ENCODE measurements at regions not wholly inside any gene's neighbourhood (a gene's known extent, or its start where the extent isn't known, plus 50 kb on each side); places are given as distances from the start of the nearest gene placed in this dataset.

DNA sequence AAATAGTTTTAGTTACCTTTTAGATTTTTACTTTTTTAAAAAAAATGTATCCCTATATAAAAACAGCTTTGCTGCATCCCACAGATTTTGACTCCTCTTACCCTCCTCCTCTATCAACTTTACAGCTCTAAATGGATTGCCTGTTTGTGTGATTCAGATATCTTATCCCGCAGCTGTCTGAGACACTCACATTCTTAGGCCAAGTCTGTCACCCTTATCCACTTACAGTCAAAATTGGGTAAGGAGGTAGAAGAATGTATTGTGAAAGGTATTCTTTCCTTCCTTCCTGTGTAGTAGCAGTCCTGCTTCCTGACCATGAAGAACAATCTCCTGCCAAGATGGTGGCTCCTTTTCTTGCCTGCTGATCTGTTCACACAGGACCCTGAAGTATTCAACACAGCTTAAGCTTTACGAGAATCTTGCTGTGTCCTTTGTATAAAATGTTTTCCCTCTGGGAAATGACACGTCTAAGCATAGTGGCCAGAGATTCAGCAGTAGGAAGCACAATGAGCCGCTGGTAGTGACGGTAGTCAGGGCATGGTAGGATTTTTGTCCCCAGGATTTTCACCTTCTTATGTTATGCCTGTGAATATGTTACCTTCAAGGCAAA, 67.7 kb upstream of the ST8SIA4 start:
- H3K27me3 Mint-ChIP-seq (ENCODE audit: insufficient read depth, low read depth, poor library complexity), result no peaks in the 10 kb centered on the region

More for the DNA sequence above, 67.7 kb upstream of the ST8SIA4 start:
- Histone ChIP-seq H3K79me2 (replicated peaks; ENCODE audit: insufficient read depth) (no peaks in the 10 kb centered on the region), H3K36me3 (ENCODE audit: insufficient read depth) (no peaks in the 10 kb centered on the region), H3F3A (replicated peaks; ENCODE audit: low read depth) (no peaks in the 10 kb centered on the region), H3K27ac (ENCODE audit: low read depth) (no peak overlapping the region), H2AFZ (peak overlapping the region; percentile 76), H4K20me1 (replicated peaks; ENCODE audit: insufficient read depth) (no peaks in the 10 kb centered on the region), H3K4me2 (no peak overlapping the region), H3K4me1 (ENCODE audit: insufficient read depth) (no peaks in the 10 kb centered on the region), H3K9me2 (ENCODE audit: insufficient read depth) (no peaks in the 10 kb centered on the region), H3K4me3 (no peak overlapping the region), H3K27me3 (ENCODE audit: insufficient read depth) (no peaks in the 10 kb centered on the region)
- Mint-ChIP-seq H3K4me3 (no peak overlapping the region), H3K4me1 (no peaks in the 10 kb centered on the region), H3K9me3 (no peaks in the 10 kb centered on the region), H3K36me3 (ENCODE audit: low read depth) (no peaks in the 10 kb centered on the region), H3K27ac (no peak overlapping the region)
- ATAC-seq (no peak), DNase-seq (ENCODE audit: low spot score) (no peak)
- TF ChIP-seq, protein P1, sequence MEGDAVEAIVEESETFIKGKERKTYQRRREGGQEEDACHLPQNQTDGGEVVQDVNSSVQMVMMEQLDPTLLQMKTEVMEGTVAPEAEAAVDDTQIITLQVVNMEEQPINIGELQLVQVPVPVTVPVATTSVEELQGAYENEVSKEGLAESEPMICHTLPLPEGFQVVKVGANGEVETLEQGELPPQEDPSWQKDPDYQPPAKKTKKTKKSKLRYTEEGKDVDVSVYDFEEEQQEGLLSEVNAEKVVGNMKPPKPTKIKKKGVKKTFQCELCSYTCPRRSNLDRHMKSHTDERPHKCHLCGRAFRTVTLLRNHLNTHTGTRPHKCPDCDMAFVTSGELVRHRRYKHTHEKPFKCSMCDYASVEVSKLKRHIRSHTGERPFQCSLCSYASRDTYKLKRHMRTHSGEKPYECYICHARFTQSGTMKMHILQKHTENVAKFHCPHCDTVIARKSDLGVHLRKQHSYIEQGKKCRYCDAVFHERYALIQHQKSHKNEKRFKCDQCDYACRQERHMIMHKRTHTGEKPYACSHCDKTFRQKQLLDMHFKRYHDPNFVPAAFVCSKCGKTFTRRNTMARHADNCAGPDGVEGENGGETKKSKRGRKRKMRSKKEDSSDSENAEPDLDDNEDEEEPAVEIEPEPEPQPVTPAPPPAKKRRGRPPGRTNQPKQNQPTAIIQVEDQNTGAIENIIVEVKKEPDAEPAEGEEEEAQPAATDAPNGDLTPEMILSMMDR (conservative IDR thresholded peaks at IDR 0.05; ENCODE audit: low read depth in 2 of 2), result no peak
- no peak for TF ChIP-seq EZH2 (IDR thresholded peaks at IDR 0.05; ENCODE audit: low read depth, unreplicated experiment)
- TF ChIP-seq, protein P2, sequence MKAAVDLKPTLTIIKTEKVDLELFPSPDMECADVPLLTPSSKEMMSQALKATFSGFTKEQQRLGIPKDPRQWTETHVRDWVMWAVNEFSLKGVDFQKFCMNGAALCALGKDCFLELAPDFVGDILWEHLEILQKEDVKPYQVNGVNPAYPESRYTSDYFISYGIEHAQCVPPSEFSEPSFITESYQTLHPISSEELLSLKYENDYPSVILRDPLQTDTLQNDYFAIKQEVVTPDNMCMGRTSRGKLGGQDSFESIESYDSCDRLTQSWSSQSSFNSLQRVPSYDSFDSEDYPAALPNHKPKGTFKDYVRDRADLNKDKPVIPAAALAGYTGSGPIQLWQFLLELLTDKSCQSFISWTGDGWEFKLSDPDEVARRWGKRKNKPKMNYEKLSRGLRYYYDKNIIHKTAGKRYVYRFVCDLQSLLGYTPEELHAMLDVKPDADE (IDR thresholded peaks at IDR 0.05), result no peak
- no peak for TF ChIP-seq ZNF114 (CRISPR knock-in tag; IDR thresholded peaks at IDR 0.05)
- no peak for TF ChIP-seq ZNF331 (CRISPR knock-in tag; IDR thresholded peaks at IDR 0.05; ENCODE audit: low read depth)
- TF ChIP-seq JUNB (IDR thresholded peaks at IDR 0.05; ENCODE audit: unreplicated experiment), result no peak
- TF ChIP-seq STAT1 (IDR thresholded peaks at IDR 0.05; ENCODE audit: unreplicated experiment), result no peak
- no peak for TF ChIP-seq NANOG (IDR thresholded peaks at IDR 0.05; ENCODE audit: borderline replicate concordance)
- TF ChIP-seq POLR2AphosphoS5 (IDR thresholded peaks at IDR 0.05; ENCODE audit: low read depth), result no peak
- TF ChIP-seq, protein P3, sequence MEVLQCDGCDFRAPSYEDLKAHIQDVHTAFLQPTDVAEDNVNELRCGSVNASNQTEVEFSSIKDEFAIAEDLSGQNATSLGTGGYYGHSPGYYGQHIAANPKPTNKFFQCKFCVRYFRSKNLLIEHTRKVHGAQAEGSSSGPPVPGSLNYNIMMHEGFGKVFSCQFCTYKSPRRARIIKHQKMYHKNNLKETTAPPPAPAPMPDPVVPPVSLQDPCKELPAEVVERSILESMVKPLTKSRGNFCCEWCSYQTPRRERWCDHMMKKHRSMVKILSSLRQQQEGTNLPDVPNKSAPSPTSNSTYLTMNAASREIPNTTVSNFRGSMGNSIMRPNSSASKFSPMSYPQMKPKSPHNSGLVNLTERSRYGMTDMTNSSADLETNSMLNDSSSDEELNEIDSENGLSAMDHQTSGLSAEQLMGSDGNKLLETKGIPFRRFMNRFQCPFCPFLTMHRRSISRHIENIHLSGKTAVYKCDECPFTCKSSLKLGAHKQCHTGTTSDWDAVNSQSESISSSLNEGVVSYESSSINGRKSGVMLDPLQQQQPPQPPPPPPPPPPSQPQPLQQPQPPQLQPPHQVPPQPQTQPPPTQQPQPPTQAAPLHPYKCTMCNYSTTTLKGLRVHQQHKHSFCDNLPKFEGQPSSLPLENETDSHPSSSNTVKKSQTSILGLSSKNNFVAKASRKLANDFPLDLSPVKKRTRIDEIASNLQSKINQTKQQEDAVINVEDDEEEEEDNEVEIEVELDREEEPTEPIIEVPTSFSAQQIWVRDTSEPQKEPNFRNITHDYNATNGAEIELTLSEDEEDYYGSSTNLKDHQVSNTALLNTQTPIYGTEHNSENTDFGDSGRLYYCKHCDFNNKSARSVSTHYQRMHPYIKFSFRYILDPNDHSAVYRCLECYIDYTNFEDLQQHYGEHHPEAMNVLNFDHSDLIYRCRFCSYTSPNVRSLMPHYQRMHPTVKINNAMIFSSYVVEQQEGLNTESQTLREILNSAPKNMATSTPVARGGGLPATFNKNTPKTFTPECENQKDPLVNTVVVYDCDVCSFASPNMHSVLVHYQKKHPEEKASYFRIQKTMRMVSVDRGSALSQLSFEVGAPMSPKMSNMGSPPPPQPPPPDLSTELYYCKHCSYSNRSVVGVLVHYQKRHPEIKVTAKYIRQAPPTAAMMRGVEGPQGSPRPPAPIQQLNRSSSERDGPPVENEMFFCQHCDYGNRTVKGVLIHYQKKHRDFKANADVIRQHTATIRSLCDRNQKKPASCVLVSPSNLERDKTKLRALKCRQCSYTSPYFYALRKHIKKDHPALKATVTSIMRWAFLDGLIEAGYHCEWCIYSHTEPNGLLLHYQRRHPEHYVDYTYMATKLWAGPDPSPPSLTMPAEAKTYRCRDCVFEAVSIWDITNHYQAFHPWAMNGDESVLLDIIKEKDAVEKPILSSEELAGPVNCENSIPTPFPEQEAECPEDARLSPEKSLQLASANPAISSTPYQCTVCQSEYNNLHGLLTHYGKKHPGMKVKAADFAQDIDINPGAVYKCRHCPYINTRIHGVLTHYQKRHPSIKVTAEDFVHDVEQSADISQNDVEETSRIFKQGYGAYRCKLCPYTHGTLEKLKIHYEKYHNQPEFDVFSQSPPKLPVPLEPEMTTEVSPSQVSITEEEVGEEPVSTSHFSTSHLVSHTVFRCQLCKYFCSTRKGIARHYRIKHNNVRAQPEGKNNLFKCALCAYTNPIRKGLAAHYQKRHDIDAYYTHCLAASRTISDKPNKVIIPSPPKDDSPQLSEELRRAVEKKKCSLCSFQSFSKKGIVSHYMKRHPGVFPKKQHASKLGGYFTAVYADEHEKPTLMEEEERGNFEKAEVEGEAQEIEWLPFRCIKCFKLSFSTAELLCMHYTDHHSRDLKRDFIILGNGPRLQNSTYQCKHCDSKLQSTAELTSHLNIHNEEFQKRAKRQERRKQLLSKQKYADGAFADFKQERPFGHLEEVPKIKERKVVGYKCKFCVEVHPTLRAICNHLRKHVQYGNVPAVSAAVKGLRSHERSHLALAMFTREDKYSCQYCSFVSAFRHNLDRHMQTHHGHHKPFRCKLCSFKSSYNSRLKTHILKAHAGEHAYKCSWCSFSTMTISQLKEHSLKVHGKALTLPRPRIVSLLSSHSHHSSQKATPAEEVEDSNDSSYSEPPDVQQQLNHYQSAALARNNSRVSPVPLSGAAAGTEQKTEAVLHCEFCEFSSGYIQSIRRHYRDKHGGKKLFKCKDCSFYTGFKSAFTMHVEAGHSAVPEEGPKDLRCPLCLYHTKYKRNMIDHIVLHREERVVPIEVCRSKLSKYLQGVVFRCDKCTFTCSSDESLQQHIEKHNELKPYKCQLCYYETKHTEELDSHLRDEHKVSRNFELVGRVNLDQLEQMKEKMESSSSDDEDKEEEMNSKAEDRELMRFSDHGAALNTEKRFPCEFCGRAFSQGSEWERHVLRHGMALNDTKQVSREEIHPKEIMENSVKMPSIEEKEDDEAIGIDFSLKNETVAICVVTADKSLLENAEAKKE (CRISPR knock-in tag; IDR thresholded peaks at IDR 0.05), result no peak
- no peak for TF ChIP-seq EZH2phosphoT487 (IDR thresholded peaks at IDR 0.05; ENCODE audit: unreplicated experiment)
- no peak for TF ChIP-seq CREB1 (CRISPR knock-in tag; IDR thresholded peaks at IDR 0.05; ENCODE audit: low read depth)
- TF ChIP-seq, protein P4, sequence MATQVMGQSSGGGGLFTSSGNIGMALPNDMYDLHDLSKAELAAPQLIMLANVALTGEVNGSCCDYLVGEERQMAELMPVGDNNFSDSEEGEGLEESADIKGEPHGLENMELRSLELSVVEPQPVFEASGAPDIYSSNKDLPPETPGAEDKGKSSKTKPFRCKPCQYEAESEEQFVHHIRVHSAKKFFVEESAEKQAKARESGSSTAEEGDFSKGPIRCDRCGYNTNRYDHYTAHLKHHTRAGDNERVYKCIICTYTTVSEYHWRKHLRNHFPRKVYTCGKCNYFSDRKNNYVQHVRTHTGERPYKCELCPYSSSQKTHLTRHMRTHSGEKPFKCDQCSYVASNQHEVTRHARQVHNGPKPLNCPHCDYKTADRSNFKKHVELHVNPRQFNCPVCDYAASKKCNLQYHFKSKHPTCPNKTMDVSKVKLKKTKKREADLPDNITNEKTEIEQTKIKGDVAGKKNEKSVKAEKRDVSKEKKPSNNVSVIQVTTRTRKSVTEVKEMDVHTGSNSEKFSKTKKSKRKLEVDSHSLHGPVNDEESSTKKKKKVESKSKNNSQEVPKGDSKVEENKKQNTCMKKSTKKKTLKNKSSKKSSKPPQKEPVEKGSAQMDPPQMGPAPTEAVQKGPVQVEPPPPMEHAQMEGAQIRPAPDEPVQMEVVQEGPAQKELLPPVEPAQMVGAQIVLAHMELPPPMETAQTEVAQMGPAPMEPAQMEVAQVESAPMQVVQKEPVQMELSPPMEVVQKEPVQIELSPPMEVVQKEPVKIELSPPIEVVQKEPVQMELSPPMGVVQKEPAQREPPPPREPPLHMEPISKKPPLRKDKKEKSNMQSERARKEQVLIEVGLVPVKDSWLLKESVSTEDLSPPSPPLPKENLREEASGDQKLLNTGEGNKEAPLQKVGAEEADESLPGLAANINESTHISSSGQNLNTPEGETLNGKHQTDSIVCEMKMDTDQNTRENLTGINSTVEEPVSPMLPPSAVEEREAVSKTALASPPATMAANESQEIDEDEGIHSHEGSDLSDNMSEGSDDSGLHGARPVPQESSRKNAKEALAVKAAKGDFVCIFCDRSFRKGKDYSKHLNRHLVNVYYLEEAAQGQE (IDR thresholded peaks at IDR 0.05; ENCODE audit: unreplicated experiment), result no peak
